Endodermal cell (in vitro differentiated cells): ENCODE measurements at regions not wholly inside any gene's neighbourhood (a gene's known extent, or its start where the extent isn't known, plus 50 kb on each side); places are given as distances from the start of the nearest gene placed in this dataset.
A peak's percentile ranks its signal among the peaks of the same experiment; 100 is the strongest.

Experiments
- DNase-seq: peaks from one replicate; pipeline ENCODE4 v3.0.0-alpha.2; 2017
- H3K27ac ChIP-seq: 2 replicates; pipeline ENCODE4 v1.5.1; 2013; ENCODE audit warnings: mild to moderate bottlenecking, low read depth, low read length, moderate library complexity
- H3K27me3 ChIP-seq: 2 replicates; pipeline ENCODE4 v1.6.1; 2013; ENCODE audit warnings: mild to moderate bottlenecking, low read length, moderate library complexity; ENCODE audit not compliant: insufficient read depth, control insufficient read depth, poor library complexity, severe bottlenecking
- H3K36me3 ChIP-seq: 2 replicates; pipeline ENCODE4 v1.7.0; 2013; ENCODE audit warnings: mild to moderate bottlenecking, low read length, moderate library complexity; ENCODE audit not compliant: control insufficient read depth, insufficient read depth
- H3K4me1 ChIP-seq: one replicate; pipeline ENCODE4 v1.7.0; 2013; ENCODE audit warnings: low read length; ENCODE audit not compliant: control insufficient read depth, insufficient read depth
- H3K4me3 ChIP-seq: 2 replicates; pipeline ENCODE4 v1.5.1; 2013; ENCODE audit warnings: mild to moderate bottlenecking, low read length, moderate library complexity
- H3K9ac ChIP-seq: 2 replicates; pipeline ENCODE4 v1.6.1; 2013; ENCODE audit warnings: mild to moderate bottlenecking, low read length, moderate library complexity; ENCODE audit not compliant: poor library complexity, severe bottlenecking; ENCODE audit errors: extremely low read depth
- H3K9me3 ChIP-seq: 2 replicates; pipeline ENCODE4 v1.6.1; 2013; ENCODE audit warnings: mild to moderate bottlenecking, low read length, moderate library complexity; ENCODE audit not compliant: control insufficient read depth
- H3K27ac Mint-ChIP-seq: 2 replicates; pipeline ENCODE4 v1.8.0; 2020; ENCODE audit warnings: mixed read lengths
- H3K27me3 Mint-ChIP-seq: 2 replicates; pipeline ENCODE4 v1.8.0; 2021; ENCODE audit warnings: mild to moderate bottlenecking, mixed read lengths; ENCODE audit not compliant: insufficient read depth
- H3K36me3 Mint-ChIP-seq: 2 replicates; pipeline ENCODE4 v1.8.0; 2020; ENCODE audit warnings: low read depth, mixed read lengths
- H3K4me1 Mint-ChIP-seq: 2 replicates; pipeline ENCODE4 v1.8.0; 2020; ENCODE audit warnings: mixed read lengths
- H3K4me3 Mint-ChIP-seq: 2 replicates; pipeline ENCODE4 v1.8.0; 2020; ENCODE audit warnings: mild to moderate bottlenecking, moderate library complexity, mixed read lengths
- H3K9me3 Mint-ChIP-seq: 2 replicates; pipeline ENCODE4 v1.8.0; 2020; ENCODE audit warnings: mild to moderate bottlenecking, mixed read lengths
- WGBS, 2 experiments: methylation state at CpG; one replicate each; pipeline versions ENCODE4 v1.1.5 to v1.1.7; 2013; ENCODE audit warnings: missing lambda C conversion rate in 2 of 2, mixed read lengths in 1 of 2; ENCODE audit not compliant: insufficient coverage in 1 of 2, insufficient read length in 1 of 2; 5-methylcytosine and 5-hydroxymethylcytosine counted together
- TF ChIP-seq, protein P1 (sequence below): fragments of 200-600 bp; sonication (generic); conservative IDR thresholded peaks from 2 replicates; pipeline ENCODE4 v1.5.0; 2021; ENCODE audit warnings: antibody characterized with exemption, mild to moderate bottlenecking

GRCh38 chr5:23343121-23343520 lies 164.3 kb upstream of the PRDM9 start:
- no peaks in the 10 kb centered on the region for H3K4me1 Mint-ChIP-seq
- no peaks in the 10 kb centered on the region for H3K27me3 Mint-ChIP-seq
- TF ChIP-seq, protein P1, sequence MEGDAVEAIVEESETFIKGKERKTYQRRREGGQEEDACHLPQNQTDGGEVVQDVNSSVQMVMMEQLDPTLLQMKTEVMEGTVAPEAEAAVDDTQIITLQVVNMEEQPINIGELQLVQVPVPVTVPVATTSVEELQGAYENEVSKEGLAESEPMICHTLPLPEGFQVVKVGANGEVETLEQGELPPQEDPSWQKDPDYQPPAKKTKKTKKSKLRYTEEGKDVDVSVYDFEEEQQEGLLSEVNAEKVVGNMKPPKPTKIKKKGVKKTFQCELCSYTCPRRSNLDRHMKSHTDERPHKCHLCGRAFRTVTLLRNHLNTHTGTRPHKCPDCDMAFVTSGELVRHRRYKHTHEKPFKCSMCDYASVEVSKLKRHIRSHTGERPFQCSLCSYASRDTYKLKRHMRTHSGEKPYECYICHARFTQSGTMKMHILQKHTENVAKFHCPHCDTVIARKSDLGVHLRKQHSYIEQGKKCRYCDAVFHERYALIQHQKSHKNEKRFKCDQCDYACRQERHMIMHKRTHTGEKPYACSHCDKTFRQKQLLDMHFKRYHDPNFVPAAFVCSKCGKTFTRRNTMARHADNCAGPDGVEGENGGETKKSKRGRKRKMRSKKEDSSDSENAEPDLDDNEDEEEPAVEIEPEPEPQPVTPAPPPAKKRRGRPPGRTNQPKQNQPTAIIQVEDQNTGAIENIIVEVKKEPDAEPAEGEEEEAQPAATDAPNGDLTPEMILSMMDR = no peak
- H3K9me3 Mint-ChIP-seq = peaks cover 3% of the 10 kb centered on the region
- no peak for DNase-seq
- Histone ChIP-seq H3K27me3 (no peaks in the 10 kb centered on the region), H3K36me3 (no peaks in the 10 kb centered on the region), H3K4me1 (no peaks in the 10 kb centered on the region), H3K9me3 (peaks cover 15% of the 10 kb centered on the region), H3K4me3 (no peak overlapping the region), H3K27ac (no peak overlapping the region), H3K9ac (no peak overlapping the region)
- no peak overlapping the region for H3K4me3 Mint-ChIP-seq
- no CpG with 5 or more reads among the region's 2 CpGs for WGBS, 2 experiments
- H3K27ac Mint-ChIP-seq = no peak overlapping the region
- peaks cover 2% of the 10 kb centered on the region for H3K36me3 Mint-ChIP-seq

DNA sequence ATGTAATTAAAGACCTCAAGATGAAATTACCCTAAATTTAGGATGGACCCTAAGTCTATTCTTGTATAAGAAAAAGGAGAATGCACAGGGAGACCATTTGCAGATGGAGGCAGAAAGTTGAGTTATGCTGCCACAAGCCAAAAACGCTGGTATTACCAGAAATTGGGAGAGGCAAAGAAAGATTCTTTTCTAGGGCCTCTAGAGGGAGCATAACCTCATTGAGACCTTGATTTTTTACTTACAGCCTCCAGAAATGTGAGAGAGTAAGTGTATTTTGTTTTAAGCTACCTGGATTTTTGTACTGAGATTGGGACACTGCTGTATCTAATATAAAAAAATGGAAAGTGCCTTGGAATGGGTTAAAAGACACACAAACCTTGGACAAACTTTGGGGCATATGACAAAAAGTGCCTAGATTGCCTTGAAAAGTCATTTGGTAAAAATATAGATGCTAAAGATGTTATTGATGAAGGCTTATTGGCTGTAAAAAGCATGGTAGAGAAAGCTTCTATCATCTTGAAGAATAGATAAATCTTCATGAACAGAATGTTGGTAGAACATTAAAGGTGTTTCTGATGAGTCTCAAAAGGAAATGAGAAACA lies 174.7 kb upstream of the PRDM9 start:
- Histone ChIP-seq H3K27me3 (no peaks in the 10 kb centered on the region), H3K9me3 (no peaks in the 10 kb centered on the region), H3K9ac (no peak overlapping the region), H3K4me3 (no peak overlapping the region), H3K36me3 (no peaks in the 10 kb centered on the region), H3K27ac (no peak overlapping the region), H3K4me1 (no peaks in the 10 kb centered on the region)
- Mint-ChIP-seq H3K4me3 (no peak overlapping the region), H3K27me3 (no peaks in the 10 kb centered on the region), H3K27ac (no peak overlapping the region), H3K4me1 (peaks cover 11% of the 10 kb centered on the region), H3K9me3 (no peaks in the 10 kb centered on the region), H3K36me3 (no peaks in the 10 kb centered on the region)
- TF ChIP-seq, protein P1 = peak; percentile 79
- 9 to 25% methylated on average over 1 of the region's 1 CpG for WGBS, 2 experiments
- no peak for DNase-seq

DNA sequence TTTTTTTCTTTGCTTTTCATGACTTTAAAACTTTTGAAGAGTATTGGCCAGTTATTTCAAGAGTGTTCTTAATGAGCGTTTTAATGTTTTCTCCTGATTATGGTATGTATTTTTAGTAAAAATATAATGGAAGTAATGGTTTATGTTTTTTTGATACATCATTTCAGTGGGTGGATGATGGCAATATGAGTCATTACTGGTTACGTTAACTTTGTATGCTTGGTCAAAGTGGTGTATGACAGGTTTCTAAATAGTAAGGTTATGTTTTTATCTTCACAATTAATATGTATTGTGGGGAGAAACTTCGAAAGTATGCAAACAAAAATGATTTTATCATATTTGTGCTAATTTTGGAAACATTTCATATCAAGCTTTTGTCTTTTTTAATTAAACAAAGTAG lies 176.7 kb upstream of the PRDM9 start:
- no peaks in the 10 kb centered on the region for H3K27me3 ChIP-seq

More for the DNA sequence above, 176.7 kb upstream of the PRDM9 start:
- no peaks in the 10 kb centered on the region for H3K9me3 ChIP-seq
- H3K4me1 ChIP-seq = no peaks in the 10 kb centered on the region
- Mint-ChIP-seq H3K27ac (no peak overlapping the region), H3K4me1 (peaks cover 11% of the 10 kb centered on the region), H3K27me3 (no peaks in the 10 kb centered on the region), H3K4me3 (no peak overlapping the region), H3K36me3 (no peaks in the 10 kb centered on the region), H3K9me3 (no peaks in the 10 kb centered on the region)
- H3K9ac ChIP-seq = no peak overlapping the region
- H3K36me3 ChIP-seq = no peaks in the 10 kb centered on the region
- H3K27ac ChIP-seq = no peak overlapping the region
- TF ChIP-seq, protein P1 = no peak
- DNase-seq = no peak
- WGBS, 2 experiments = 90 to 100% methylated on average over 1 to 2 of the region's 3 CpGs
- H3K4me3 ChIP-seq = no peak overlapping the region
